ENCODE measurements at regions not wholly inside any gene's neighbourhood (a gene's known extent, or its start where the extent isn't known, plus 50 kb on each side); places are given as distances from the start of the nearest gene placed in this dataset.
"Not testable (repeated sequence)": the region's sequence is repeated elsewhere in the genome, so short reads cannot be mapped to it uniquely, and the experiment has no call there.

- ATAC-seq (no peak), DNase-seq (no peak)
- intact Hi-C loops (cut with DNase I) = loop anchor here in 1 of 2 donors (10.0 kb wide), 1 partner anchor 361 kb away; no protein-coding TSS in a partner anchor
These were observed 79.2 kb upstream of the CEP126 start for GRCh38 chr11:101835506-101836063.

- not testable (repeated sequence) for ATAC-seq
- intact Hi-C loops (cut with DNase I) = loop anchor here in 1 of 2 donors (10.0 kb wide), 1 partner anchor 356 kb away; no protein-coding TSS in a partner anchor
These were observed 84.3 kb upstream of the CEP126 start for GRCh38 chr11:101830475-101830874.

GRCh38 chr11:101825531-101825930, 89.3 kb upstream of the CEP126 start:
- ATAC-seq = no peak
- intact Hi-C loops (cut with DNase I) = no loop called here
- DNase-seq = no peak

More at GRCh38 chr11:101830475-101830874, 84.3 kb upstream of the CEP126 start:
- DNase-seq = not testable (repeated sequence)

GRCh38 chr11:101817581-101817980, 97.2 kb upstream of the CEP126 start:
- DNase-seq = no peak
- no peak for ATAC-seq
- intact Hi-C loops (cut with DNase I) = no loop called here

- ATAC-seq (no peak), DNase-seq (no peak)
- intact Hi-C loops (cut with DNase I) = no loop called here
These were observed 98.2 kb upstream of the CEP126 start for GRCh38 chr11:101816613-101817012.

- ATAC-seq = no peak
- intact Hi-C loops (cut with DNase I) = no loop called here
- no peak for DNase-seq
These were observed 102.3 kb upstream of the CEP126 start for GRCh38 chr11:101812546-101812945.

- intact Hi-C loops (cut with DNase I) = no loop called here
- no peak for DNase-seq
- ATAC-seq = no peak
These were observed 104.3 kb upstream of the CEP126 start for GRCh38 chr11:101810546-101810945.

GRCh38 chr11:101807531-101807930, 107.3 kb upstream of the CEP126 start:
- intact Hi-C loops (cut with DNase I) = loop anchor here in 1 of 2 donors (10.0 kb wide), 1 partner anchor 63 kb away; no protein-coding TSS in a partner anchor
- ATAC-seq = no peak
- DNase-seq = no peak

- intact Hi-C loops (cut with DNase I) = loop anchor here in 1 of 2 donors (10.0 kb wide), 1 partner anchor 59 kb away; no protein-coding TSS in a partner anchor
- DNase-seq = no peak
- no peak for ATAC-seq
These were observed 111.2 kb upstream of the CEP126 start for GRCh38 chr11:101803651-101804050.

GRCh38 chr11:101797335-101797734, 117.5 kb upstream of the CEP126 start:
- intact Hi-C loops (cut with DNase I) = no loop called here
- DNase-seq = no peak
- no peak for ATAC-seq

- DNase-seq (no peak), ATAC-seq (no peak)
- intact Hi-C loops (cut with DNase I) = no loop called here
These were observed 122.0 kb upstream of the CEP126 start for GRCh38 chr11:101792814-101793213.

GRCh38 chr11:101786916-101787315, 127.9 kb upstream of the CEP126 start:
- intact Hi-C loops (cut with DNase I) = no loop called here
- no peak for ATAC-seq
- DNase-seq = no peak

- intact Hi-C loops (cut with DNase I) = no loop called here
- DNase-seq = no peak
- no peak for ATAC-seq
These were observed 128.4 kb upstream of the CEP126 start for GRCh38 chr11:101786421-101786820.

GRCh38 chr11:101779167-101779566, 135.6 kb upstream of the CEP126 start:
- intact Hi-C loops (cut with DNase I); DNase-seq: not testable (repeated sequence)

GRCh38 chr11:101777476-101777875, 137.3 kb upstream of the CEP126 start:
- intact Hi-C loops (cut with DNase I) = no loop called here
- ATAC-seq (no peak), DNase-seq (no peak)

More at GRCh38 chr11:101779167-101779566, 135.6 kb upstream of the CEP126 start:
- ATAC-seq = not testable (repeated sequence)

GRCh38 chr11:101775033-101775432, 139.8 kb upstream of the CEP126 start:
- DNase-seq (no peak), ATAC-seq (no peak)
- intact Hi-C loops (cut with DNase I) = no loop called here

GRCh38 chr11:101770648-101771047, 144.2 kb upstream of the CEP126 start:
- intact Hi-C loops (cut with DNase I) = no loop called here
- ATAC-seq (no peak), DNase-seq (no peak)

GRCh38 chr11:101765932-101766331, 148.9 kb upstream of the CEP126 start:
- DNase-seq = no peak
- ATAC-seq = no peak
- intact Hi-C loops (cut with DNase I) = no loop called here

- no peak for ATAC-seq
- no peak for DNase-seq
- intact Hi-C loops (cut with DNase I) = no loop called here
These were observed 154.9 kb upstream of the CEP126 start for GRCh38 chr11:101759771-101760450.

- ATAC-seq (no peak), DNase-seq (no peak)
- intact Hi-C loops (cut with DNase I) = no loop called here
These were observed 157.1 kb upstream of the CEP126 start for GRCh38 chr11:101757741-101758140.

All from left cardiac atrium (tissue), 4 donors.